Chondrocyte (in vitro differentiated cells): ENCODE measurements at regions not wholly inside any gene's neighbourhood (a gene's known extent, or its start where the extent isn't known, plus 50 kb on each side); places are given as distances from the start of the nearest gene placed in this dataset.

Experiments
- DNase-seq: peaks from one replicate; pipeline ENCODE4 v3.0.0; 2021; ENCODE audit warnings: mixed read lengths, low spot score
- H3K27ac Mint-ChIP-seq: one replicate; pipeline ENCODE4 v1.8.0; 2021; ENCODE audit warnings: mild to moderate bottlenecking, moderate library complexity, mixed read lengths; ENCODE audit not compliant: unreplicated experiment
- H3K27me3 Mint-ChIP-seq: 2 replicates; pipeline ENCODE4 v1.8.0; 2021; ENCODE audit warnings: low read depth, mixed read lengths
- H3K36me3 Mint-ChIP-seq: 2 replicates; pipeline ENCODE4 v1.8.0; 2021; ENCODE audit warnings: low read depth, mixed read lengths
- H3K4me1 Mint-ChIP-seq: 2 replicates; pipeline ENCODE4 v1.8.0; 2021; ENCODE audit warnings: low read depth, mild to moderate bottlenecking, mixed read lengths
- H3K4me3 Mint-ChIP-seq: one replicate; pipeline ENCODE4 v1.8.0; 2021; ENCODE audit warnings: mild to moderate bottlenecking, moderate library complexity, mixed read lengths; ENCODE audit not compliant: unreplicated experiment
- H3K9me3 Mint-ChIP-seq: 2 replicates; pipeline ENCODE4 v1.8.0; 2021; ENCODE audit warnings: low read depth, mixed read lengths
- TF ChIP-seq, protein P1 (sequence below): fragments of 200-600 bp; sonication (generic); IDR thresholded peaks from 2 replicates; pipeline ENCODE4 v1.5.0; 2021; ENCODE audit warnings: antibody characterized with exemption, mild to moderate bottlenecking, moderate library complexity

DNA sequence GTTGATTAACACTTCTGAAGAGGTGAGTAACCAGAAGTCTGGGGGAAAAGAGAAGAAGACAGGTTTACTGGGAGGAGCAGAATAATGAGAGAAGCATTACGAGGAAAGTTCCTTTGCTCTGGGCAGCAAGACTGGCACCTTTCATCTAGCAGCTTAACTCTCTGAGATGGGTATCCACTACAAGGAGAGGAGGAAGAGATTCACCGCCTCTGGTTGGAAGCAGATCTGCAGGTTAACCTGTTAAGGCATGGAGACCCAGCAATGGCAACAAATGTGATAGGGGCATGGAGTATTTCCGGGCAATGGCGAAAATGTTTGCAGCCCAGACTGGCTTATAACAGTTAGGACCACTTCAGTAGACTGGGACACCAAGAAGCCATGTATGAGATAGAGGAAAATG lies 162.2 kb downstream of the TFEC start:
- H3K9me3 Mint-ChIP-seq, result no peaks in the 10 kb centered on the region
- no peaks in the 10 kb centered on the region for H3K4me1 Mint-ChIP-seq
- H3K27ac Mint-ChIP-seq, result no peak overlapping the region
- H3K36me3 Mint-ChIP-seq, result no peaks in the 10 kb centered on the region
- H3K4me3 Mint-ChIP-seq, result no peak overlapping the region
- no peaks in the 10 kb centered on the region for H3K27me3 Mint-ChIP-seq
- TF ChIP-seq, protein P1, sequence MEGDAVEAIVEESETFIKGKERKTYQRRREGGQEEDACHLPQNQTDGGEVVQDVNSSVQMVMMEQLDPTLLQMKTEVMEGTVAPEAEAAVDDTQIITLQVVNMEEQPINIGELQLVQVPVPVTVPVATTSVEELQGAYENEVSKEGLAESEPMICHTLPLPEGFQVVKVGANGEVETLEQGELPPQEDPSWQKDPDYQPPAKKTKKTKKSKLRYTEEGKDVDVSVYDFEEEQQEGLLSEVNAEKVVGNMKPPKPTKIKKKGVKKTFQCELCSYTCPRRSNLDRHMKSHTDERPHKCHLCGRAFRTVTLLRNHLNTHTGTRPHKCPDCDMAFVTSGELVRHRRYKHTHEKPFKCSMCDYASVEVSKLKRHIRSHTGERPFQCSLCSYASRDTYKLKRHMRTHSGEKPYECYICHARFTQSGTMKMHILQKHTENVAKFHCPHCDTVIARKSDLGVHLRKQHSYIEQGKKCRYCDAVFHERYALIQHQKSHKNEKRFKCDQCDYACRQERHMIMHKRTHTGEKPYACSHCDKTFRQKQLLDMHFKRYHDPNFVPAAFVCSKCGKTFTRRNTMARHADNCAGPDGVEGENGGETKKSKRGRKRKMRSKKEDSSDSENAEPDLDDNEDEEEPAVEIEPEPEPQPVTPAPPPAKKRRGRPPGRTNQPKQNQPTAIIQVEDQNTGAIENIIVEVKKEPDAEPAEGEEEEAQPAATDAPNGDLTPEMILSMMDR, result no peak
- DNase-seq, result no peak

DNA sequence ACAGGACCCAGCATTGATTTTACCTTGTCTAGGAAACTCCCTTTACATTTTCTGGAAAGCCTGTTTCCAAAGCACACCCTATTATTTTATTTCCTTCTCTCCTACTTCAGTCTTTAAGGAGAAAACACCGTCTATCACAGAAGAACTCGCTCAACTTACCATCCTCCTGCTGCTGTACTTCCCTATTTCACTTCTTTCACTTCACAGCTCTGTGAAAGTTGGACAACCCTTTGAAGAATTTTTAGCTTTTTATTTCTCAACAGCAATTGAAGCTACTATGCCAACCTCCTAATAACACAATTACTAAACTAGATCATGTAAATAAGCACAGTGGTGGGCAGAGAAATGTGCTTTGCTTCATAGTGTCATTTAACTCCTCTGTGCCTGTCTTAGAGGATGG lies 166.5 kb downstream of the TFEC start:
- H3K4me3 Mint-ChIP-seq, result no peak overlapping the region
- DNase-seq, result no peak

DNA sequence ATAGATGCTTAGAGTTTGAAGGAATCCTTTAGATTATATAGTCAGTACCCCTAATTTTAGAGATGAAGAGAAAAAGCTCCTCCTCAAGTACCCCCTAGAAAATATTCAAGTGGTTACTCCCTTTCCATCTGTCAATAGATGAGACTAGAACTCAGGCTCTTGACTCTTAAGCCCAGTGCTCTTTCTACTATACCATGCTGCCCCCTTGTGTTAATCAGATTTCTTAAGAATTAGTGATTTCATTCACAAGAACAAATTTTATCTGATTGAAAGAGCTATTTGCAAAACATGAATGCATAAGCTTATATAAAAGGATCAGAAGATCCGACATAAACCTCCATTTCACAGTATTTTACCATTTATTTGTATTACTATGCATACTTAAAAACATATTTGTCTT lies 179.3 kb downstream of the TFEC start:
- no peaks in the 10 kb centered on the region for H3K9me3 Mint-ChIP-seq
- no peaks in the 10 kb centered on the region for H3K36me3 Mint-ChIP-seq
- H3K27ac Mint-ChIP-seq, result no peak overlapping the region
- H3K4me3 Mint-ChIP-seq, result no peak overlapping the region
- no peaks in the 10 kb centered on the region for H3K4me1 Mint-ChIP-seq
- TF ChIP-seq, protein P1, result peak; percentile 88
- H3K27me3 Mint-ChIP-seq, result peaks cover 8% of the 10 kb centered on the region
- DNase-seq, result no peak

More for the DNA sequence above, 166.5 kb downstream of the TFEC start:
- TF ChIP-seq, protein P1, result no peak
- Mint-ChIP-seq H3K27ac (no peak overlapping the region), H3K27me3 (no peaks in the 10 kb centered on the region), H3K36me3 (no peaks in the 10 kb centered on the region), H3K4me1 (no peaks in the 10 kb centered on the region), H3K9me3 (no peaks in the 10 kb centered on the region)

DNA sequence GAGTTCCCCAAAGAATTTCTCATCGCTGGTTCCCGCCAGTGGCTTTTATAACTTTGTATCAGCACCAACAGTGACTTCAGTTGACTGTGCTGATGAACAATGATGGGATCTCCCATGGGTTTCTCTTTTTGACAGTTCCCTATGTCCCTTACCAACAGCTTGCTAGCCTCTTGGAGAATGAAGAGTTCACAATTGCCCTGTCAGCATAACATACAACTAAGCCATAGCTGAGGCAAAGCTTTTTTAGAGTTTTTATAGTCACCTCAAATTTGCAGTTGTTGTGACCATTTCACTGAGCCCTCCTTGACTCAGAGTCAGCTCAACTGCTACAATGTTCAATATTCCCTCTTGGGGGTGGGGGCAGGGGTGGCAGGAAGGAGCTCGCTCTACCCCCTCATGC lies 179.8 kb downstream of the TFEC start:
- no peak overlapping the region for H3K27ac Mint-ChIP-seq
- no peaks in the 10 kb centered on the region for H3K9me3 Mint-ChIP-seq
- H3K27me3 Mint-ChIP-seq, result peaks cover 8% of the 10 kb centered on the region
- TF ChIP-seq, protein P1, result no peak
- H3K4me1 Mint-ChIP-seq, result no peaks in the 10 kb centered on the region
- no peak for DNase-seq
- no peaks in the 10 kb centered on the region for H3K36me3 Mint-ChIP-seq
- no peak overlapping the region for H3K4me3 Mint-ChIP-seq

DNA sequence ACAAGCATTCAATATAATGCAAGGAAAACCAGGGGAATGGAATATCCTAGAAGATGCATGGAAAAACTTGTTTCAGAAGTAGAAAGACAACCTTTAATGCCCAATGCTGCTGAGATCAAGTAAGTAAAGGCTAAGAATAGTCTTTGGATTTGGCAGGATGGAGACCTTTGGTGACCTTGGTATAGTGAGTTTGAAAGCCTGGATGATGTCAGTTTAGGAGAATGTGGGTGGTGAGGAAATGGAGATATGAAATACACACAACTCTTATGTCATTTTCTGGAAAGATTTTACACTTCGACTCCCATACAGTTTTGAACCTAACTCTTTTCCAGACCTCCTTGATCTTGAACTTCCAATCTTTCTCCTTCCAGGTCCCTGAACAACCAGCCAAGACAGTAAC lies 185.7 kb downstream of the TFEC start:
- Mint-ChIP-seq H3K27ac (no peak overlapping the region), H3K9me3 (no peaks in the 10 kb centered on the region), H3K4me3 (no peak overlapping the region), H3K4me1 (peaks cover 4% of the 10 kb centered on the region), H3K27me3 (no peaks in the 10 kb centered on the region), H3K36me3 (peaks cover 1% of the 10 kb centered on the region)
- DNase-seq, result no peak
- TF ChIP-seq, protein P1, result no peak
